NCI-H1105 treated with DMSO at 0.1 percent for 48 hours (cell line): ENCODE measurements at regions not wholly inside any gene's neighbourhood (a gene's known extent, or its start where the extent isn't known, plus 50 kb on each side); places are given as distances from the start of the nearest gene placed in this dataset.
A peak's percentile ranks its signal among the peaks of the same experiment; 100 is the strongest.

ENCODE experiments used
- DNase-seq: peaks from one replicate; lab custom pipeline; 2025; lab: John Stamatoyannopoulos, UW

DNA sequence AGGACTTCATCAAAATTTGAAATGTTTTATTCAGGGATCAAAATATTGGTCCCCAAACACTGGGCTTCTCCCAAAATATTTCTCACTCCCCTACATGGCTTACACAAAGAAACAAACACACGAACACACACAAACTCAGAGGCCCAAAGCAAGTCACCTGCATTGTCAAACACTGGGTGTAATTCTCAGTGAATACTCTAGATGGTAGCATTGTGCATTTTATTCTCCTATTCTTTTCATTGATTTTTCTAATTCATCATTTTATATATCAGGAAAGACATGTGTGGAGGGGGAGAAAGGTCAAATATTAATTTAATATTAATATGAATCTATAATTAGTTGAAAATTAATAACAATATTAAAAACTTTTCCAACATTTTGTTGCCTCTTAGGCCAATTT is 72.3 kb upstream of the TNMD start:
- peak; percentile 22 for DNase-seq

DNA sequence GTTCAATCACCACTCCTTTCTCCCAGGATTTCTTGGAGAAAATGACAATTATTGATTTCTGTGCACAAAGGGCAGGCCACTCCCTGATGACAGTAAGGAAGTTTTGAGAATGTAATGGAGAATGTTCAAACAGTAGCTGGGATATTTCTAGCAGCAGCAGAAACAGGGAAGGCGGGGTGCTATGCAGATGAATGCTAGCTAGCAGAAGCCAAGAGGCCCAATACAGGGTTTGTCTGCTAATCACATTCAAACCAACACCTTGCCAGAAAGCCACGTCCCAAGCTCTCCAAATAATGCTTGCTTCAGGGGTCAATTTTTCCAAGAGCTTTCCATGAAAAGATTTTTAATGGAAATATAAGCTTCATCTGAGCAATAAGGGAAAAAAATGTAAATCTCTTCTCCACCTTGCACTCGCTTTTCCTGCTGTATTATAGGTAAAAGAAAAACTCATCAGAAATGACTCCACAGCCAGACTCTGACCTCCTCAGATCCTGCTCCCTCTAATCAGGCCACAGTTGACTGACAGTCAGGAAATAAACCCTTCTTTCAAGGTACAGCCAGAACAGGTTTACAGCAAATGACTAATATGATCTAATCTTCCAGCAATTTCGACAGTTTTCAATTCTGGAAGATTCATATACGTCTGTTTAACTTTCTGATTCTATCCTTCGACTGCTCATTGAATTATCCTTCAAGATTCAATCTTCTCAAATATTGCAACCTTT is 84.7 kb upstream of the PCDH19 start:
- no peak for DNase-seq

DNA sequence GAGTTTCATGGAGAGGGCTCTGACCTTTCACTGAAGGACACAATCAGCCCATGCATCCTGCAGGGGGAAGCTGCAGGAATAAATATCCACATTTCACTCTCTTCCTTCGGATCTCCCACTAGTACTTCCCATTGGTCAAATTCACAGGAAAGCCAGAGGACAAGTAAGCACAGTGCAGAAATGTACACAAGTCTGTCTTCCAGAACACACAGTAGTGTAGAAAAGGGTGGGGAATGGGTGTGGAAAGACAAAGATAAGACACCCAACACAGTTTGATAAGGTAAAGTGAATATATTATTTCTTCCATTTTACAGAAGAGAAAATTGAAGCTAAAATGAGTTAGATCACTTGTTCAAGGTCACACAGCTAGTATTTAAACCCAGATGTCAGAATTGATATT is 81.1 kb upstream of the PCDH19 start:
- no peak for DNase-seq

DNA sequence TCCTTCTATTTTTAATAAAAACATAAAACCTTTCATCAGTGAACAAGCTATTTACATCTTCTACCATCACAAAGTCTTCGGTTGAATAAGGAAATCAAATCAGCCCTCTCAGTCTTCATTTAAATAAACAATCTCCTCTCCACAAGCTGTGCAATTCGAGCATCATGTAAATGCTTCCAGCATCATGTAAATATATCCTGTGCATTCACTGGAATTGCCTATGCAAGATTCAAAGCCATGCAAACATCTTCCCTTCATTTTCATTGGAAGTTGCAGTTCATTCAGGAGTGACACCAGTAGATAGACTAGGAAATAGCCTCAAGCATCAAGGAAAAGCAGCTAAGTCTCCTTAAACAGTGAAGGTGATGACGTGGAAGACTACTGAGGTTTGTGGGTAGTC is 77.7 kb upstream of the PCDH19 start:
- DNase-seq = no peak

DNA sequence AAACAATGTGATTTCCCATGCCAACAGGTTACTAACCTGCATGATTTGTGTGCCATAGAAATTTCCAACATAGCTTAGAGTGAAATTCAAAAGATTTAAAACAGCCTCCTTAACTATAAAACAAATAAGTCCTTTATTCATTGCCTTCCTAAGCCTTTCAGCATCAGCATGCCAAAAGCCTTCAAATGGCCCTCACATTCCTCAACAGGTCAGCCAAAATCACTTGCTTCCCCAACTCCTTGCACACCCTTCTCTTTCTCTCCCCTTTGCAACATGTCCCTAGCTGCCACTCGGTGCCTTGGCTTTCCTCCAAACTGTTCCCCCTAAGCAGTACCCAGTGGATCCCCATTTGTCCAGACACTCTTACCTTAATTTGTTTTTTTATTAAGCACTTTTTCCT is 74.9 kb upstream of the PCDH19 start:
- no peak for DNase-seq

DNA sequence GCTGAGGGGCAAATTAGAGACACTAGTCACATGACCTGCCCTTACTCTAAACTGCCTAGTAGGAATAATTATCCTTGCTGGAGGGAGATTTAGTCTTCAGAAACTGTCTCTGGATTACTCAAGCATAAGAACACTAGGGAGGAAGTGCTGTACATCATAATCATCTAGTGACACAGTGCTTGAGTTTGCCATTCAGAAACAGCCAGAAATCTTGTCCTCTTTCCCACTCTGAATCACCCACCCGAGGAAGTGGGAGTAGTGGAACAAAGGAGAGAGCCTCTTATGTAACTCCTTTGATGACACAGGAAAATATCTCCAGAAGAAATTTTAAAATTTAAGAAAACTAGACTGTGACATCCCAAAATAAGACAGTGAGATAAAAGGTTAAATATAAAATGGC is 69.3 kb upstream of the PCDH19 start:
- DNase-seq = no peak

DNA sequence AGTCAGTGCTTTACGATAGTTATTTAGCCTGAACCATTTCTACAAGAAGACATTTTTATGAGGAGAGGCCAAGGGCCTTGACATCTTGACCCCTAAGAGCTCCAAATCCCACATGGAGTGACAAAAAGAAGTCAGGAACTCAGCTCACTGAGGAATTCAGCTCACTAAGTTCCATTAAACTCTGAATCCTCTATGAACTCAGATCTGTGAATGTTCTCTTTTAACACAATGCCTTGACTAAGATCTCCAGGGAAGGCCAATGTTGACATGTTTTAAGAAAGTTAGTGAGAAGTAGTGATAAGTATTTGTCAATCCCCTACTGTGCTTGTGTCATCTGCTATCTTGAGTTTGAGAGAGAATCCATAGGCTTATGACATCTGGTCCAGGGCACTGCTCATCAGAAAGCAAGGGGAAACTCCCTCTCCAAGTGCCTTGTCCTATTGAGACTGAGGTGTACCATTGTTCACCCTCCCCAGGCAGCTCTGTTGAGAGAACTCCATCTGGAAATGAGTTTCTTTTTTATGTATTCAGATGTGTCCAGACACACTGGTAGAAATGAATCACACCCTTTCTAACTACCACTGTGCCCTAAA is 68.7 kb upstream of the PCDH19 start:
- DNase-seq = no peak

DNA sequence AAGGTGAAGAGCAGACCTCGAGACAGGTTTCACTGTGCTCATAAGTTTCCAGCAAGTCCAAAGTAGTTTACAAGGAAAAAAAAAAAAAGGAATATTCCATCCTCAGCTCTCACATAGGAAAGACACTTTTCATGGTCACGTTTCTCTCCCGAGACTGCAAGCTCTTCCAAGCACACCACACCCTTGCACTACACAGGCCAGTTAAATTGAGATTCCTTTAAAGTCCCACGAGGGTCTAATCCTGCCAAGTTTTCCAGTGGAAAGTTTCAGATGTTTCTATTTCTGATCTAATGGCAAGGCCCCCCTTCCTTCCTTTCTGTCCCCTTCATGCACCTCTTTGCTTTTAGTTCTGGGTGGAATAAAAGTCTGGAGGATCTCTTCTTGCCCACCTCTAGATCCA is 67.9 kb upstream of the PCDH19 start:
- DNase-seq = no peak

DNA sequence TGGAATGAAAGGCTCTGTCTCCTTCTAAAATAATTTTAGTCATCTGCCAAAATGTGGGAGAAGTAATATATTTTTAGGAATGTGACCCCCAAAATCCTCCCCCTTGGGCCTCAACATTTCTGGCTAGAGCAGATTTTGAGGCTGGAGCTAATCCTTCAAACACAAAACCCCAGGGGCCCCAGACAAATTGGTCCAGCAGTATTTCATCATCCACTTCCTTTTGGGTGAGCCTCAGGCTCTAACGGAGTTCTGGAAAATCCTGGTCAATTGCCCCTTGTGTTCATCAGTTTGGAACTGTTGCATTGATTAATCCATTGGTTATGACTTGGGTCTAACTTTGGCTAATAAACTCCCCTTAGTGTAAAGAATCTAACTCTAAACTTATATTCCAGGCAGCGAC is 67.4 kb upstream of the PCDH19 start:
- DNase-seq = no peak
